ENCODE measurements at regions not wholly inside any gene's neighbourhood (a gene's known extent, or its start where the extent isn't known, plus 50 kb on each side); places are given as distances from the start of the nearest gene placed in this dataset.

DNA sequence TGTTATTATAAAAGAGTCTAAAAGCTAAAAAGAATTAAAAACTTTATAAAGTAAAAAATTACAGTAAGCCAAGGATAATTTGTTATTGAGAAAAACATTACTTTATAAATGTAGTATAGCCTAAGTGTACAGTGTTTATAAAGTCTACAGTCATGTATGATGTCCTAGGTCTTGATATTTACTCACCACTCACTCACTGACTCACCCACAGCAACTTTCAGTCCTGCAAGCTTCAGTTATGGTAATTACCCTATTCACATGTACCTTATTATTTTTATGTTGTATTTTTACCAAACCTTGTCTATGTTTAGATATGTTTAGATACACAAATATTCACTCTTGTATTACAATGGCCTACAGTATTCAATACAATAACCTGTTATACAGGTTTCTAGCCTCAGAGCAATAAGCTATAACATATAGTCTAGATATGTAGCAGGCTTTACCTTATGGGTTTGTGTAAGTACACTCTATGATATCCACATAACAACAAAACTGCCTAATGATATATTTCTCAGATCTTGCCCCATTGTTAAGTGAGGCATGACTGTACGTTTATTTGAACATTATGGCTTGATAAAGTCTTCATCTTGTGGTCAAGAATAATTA lies 113.7 kb upstream of the KITLG start:
- H2BK120ac ChIP-seq (ENCODE audit: low read depth, low read length), result no peak overlapping the region
- H3K4me3 ChIP-seq (ENCODE audit: low read length in 2 of 2), result no peak overlapping the region
- H2BK5ac ChIP-seq (ENCODE audit: low read length), result no peak overlapping the region
- H3K14ac ChIP-seq (ENCODE audit: low read length), result no peak overlapping the region
- H3K4me2 ChIP-seq (ENCODE audit: insufficient read depth, low read length, poor library complexity, severe bottlenecking), result no peak overlapping the region
- H2BK15ac ChIP-seq (ENCODE audit: low read length), result no peak overlapping the region
- no peak overlapping the region for H3K23ac ChIP-seq (ENCODE audit: low read depth, low read length, poor library complexity)
- no peaks in the 10 kb centered on the region for H3K79me1 ChIP-seq (ENCODE audit: low read depth, low read length)
- peaks cover 4 to 7% of the 10 kb centered on the region in 2 donors for H3K9me3 ChIP-seq (replicated peaks in 1 of 2; ENCODE audit: control insufficient read depth in 2 of 2, insufficient read depth in 1 of 2, low read depth in 1 of 2, low read length in 2 of 2)
- H3K9ac ChIP-seq (ENCODE audit: low read depth, low read length, poor library complexity), result no peak overlapping the region
- no peak overlapping the region for H2AFZ ChIP-seq (ENCODE audit: low read length)
- no peak overlapping the region for H3K27ac ChIP-seq (replicated peaks; ENCODE audit: low read length)
- DNase-seq (ENCODE audit: low spot score), result no peak
- no peaks in the 10 kb centered on the region for H3K27me3 ChIP-seq (ENCODE audit: control insufficient read depth in 3 of 3, insufficient read depth in 3 of 3, low read depth in 1 of 3, low read length in 3 of 3)
- H3K4ac ChIP-seq (ENCODE audit: low read length), result no peak overlapping the region
- no peak overlapping the region for H4K8ac ChIP-seq (ENCODE audit: low read depth, low read length)
- WGBS, 2 donors (ENCODE audit: extremely low coverage in 2 of 2, insufficient read length in 2 of 2, insufficient replicate concordance in 1 of 2), result no CpG with 5 or more reads among the region's 1 CpG
- H4K91ac ChIP-seq (ENCODE audit: low read depth, low read length, poor library complexity), result no peak overlapping the region
- H2AK5ac ChIP-seq (ENCODE audit: low read depth, low read length), result no peak overlapping the region
- H3K36me3 ChIP-seq (replicated peaks in 1 of 2; ENCODE audit: control insufficient read depth in 2 of 2, insufficient read depth in 2 of 2, low read length in 2 of 2), result no peaks in the 10 kb centered on the region
- no peaks in the 10 kb centered on the region for H3K4me1 ChIP-seq (ENCODE audit: control insufficient read depth in 2 of 2, insufficient read depth in 1 of 2, low read depth in 1 of 2, low read length in 2 of 2)
- H2BK12ac ChIP-seq (ENCODE audit: low read length), result no peak overlapping the region
- H3K18ac ChIP-seq (ENCODE audit: low read length), result no peak overlapping the region

DNA sequence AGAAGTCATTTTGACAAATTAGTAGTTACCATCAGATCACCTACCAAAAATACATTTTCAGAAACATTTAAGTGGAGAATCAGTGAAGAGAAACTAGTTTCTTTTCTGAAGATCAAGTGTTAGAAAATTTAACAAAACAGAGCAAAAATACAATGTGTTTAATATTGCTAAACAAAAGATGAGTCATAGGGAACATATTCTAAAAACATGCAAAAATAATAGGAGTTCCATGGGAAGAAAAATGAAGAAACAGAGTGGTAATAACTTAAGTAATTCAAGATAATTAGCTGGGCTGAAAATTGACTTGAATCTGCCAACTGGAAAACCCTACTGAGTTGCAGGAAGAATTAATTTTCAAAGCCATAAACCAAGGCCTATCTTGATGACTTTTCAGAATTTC lies 111.5 kb upstream of the KITLG start:
- no peak overlapping the region for H3K4me3 ChIP-seq (ENCODE audit: low read length in 2 of 2)
- H3K36me3 ChIP-seq (replicated peaks in 1 of 2; ENCODE audit: control insufficient read depth in 2 of 2, insufficient read depth in 2 of 2, low read length in 2 of 2), result no peaks in the 10 kb centered on the region
- no peak overlapping the region for H3K23ac ChIP-seq (ENCODE audit: low read depth, low read length, poor library complexity)
- H2BK5ac ChIP-seq (ENCODE audit: low read length), result no peak overlapping the region
- H2BK120ac ChIP-seq (ENCODE audit: low read depth, low read length), result no peak overlapping the region
- H2AFZ ChIP-seq (ENCODE audit: low read length), result no peak overlapping the region
- DNase-seq (ENCODE audit: low spot score), result no peak
- no peak overlapping the region for H4K8ac ChIP-seq (ENCODE audit: low read depth, low read length)
- no peak overlapping the region for H3K14ac ChIP-seq (ENCODE audit: low read length)
- no peak overlapping the region for H2AK5ac ChIP-seq (ENCODE audit: low read depth, low read length)
- H2BK15ac ChIP-seq (ENCODE audit: low read length), result no peak overlapping the region
- H3K27me3 ChIP-seq (ENCODE audit: control insufficient read depth in 3 of 3, insufficient read depth in 3 of 3, low read depth in 1 of 3, low read length in 3 of 3), result no peaks in the 10 kb centered on the region
- peaks cover 4 to 7% of the 10 kb centered on the region in 2 donors for H3K9me3 ChIP-seq (replicated peaks in 1 of 2; ENCODE audit: control insufficient read depth in 2 of 2, insufficient read depth in 1 of 2, low read depth in 1 of 2, low read length in 2 of 2)
- no peak overlapping the region for H4K91ac ChIP-seq (ENCODE audit: low read depth, low read length, poor library complexity)
- H3K27ac ChIP-seq (replicated peaks; ENCODE audit: low read length), result no peak overlapping the region
- H3K4me2 ChIP-seq (ENCODE audit: insufficient read depth, low read length, poor library complexity, severe bottlenecking), result no peak overlapping the region
- no peak overlapping the region for H3K9ac ChIP-seq (ENCODE audit: low read depth, low read length, poor library complexity)
- no peak overlapping the region for H3K4ac ChIP-seq (ENCODE audit: low read length)
- no peaks in the 10 kb centered on the region for H3K79me1 ChIP-seq (ENCODE audit: low read depth, low read length)
- no peak overlapping the region for H2BK12ac ChIP-seq (ENCODE audit: low read length)
- no peak overlapping the region for H3K18ac ChIP-seq (ENCODE audit: low read length)
- H3K4me1 ChIP-seq (ENCODE audit: control insufficient read depth in 2 of 2, insufficient read depth in 1 of 2, low read depth in 1 of 2, low read length in 2 of 2), result no peaks in the 10 kb centered on the region

DNA sequence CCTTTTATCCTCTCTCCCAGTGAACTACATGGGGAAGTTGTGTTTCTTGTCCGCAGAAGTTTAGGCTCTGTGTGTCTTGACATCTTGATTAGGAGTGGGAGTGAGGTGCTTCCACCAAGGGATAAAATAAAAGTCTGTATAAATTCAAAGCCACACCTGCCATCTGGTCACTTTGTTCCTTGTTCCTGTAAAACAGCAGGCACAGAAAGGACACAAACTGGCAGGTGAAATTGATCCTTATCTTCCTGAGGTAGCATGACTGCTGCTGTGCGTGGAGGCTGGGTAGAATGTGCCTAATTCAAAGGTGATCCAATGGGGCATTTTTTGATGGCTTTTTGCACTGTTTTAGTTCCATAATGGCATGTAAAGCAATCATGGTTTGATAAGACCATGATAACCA lies 104.3 kb upstream of the KITLG start:
- Histone ChIP-seq H2BK15ac (ENCODE audit: low read length) (no peak overlapping the region), H3K18ac (ENCODE audit: low read length) (no peak overlapping the region), H3K4me3 (ENCODE audit: low read length in 2 of 2) (no peak overlapping the region), H3K79me1 (ENCODE audit: low read depth, low read length) (no peaks in the 10 kb centered on the region), H3K23ac (ENCODE audit: low read depth, low read length, poor library complexity) (no peak overlapping the region), H3K9me3 (replicated peaks in 1 of 2; ENCODE audit: control insufficient read depth in 2 of 2, insufficient read depth in 1 of 2, low read depth in 1 of 2, low read length in 2 of 2) (no peaks in the 10 kb centered on the region), H3K9ac (ENCODE audit: low read depth, low read length, poor library complexity) (no peak overlapping the region), H2AFZ (ENCODE audit: low read length) (no peak overlapping the region), H3K4me1 (ENCODE audit: control insufficient read depth in 2 of 2, insufficient read depth in 1 of 2, low read depth in 1 of 2, low read length in 2 of 2) (no peaks in the 10 kb centered on the region), H2BK5ac (ENCODE audit: low read length) (no peak overlapping the region), H3K27ac (replicated peaks; ENCODE audit: low read length) (no peak overlapping the region), H3K14ac (ENCODE audit: low read length) (no peak overlapping the region), H4K91ac (ENCODE audit: low read depth, low read length, poor library complexity) (no peak overlapping the region), H3K4me2 (ENCODE audit: insufficient read depth, low read length, poor library complexity, severe bottlenecking) (no peak overlapping the region), H3K36me3 (replicated peaks in 1 of 2; ENCODE audit: control insufficient read depth in 2 of 2, insufficient read depth in 2 of 2, low read length in 2 of 2) (no peaks in the 10 kb centered on the region), H4K8ac (ENCODE audit: low read depth, low read length) (no peak overlapping the region), H2AK5ac (ENCODE audit: low read depth, low read length) (no peak overlapping the region), H3K4ac (ENCODE audit: low read length) (no peak overlapping the region), H2BK120ac (ENCODE audit: low read depth, low read length) (no peak overlapping the region), H2BK12ac (ENCODE audit: low read length) (no peak overlapping the region), H3K27me3 (ENCODE audit: control insufficient read depth in 3 of 3, insufficient read depth in 3 of 3, low read depth in 1 of 3, low read length in 3 of 3) (no peaks in the 10 kb centered on the region)
- no CpG with 5 or more reads among the region's 2 CpGs for WGBS, 2 donors (ENCODE audit: extremely low coverage in 2 of 2, insufficient read length in 2 of 2, insufficient replicate concordance in 1 of 2)
- no peak for DNase-seq (ENCODE audit: low spot score)

DNA sequence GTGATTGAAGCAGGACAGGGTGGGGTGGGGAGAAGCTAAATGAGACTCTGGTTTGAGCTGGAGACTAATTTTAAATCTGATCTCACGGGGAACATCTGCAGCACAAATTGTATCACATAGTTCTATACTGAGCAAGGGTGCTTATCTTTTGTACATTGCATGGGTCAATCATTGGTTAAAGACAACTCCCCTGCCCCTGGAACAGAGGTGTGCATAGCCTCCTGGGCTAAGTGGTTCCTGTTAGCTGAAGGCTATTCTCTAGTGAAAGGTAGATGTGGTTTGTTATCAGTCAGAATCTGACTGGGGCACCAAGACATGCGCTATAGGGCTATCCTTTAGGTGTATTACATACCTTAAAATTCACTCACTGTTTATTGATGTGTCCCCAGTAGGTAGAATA lies 103.9 kb upstream of the KITLG start:
- no peak for DNase-seq (ENCODE audit: low spot score)
- H3K4ac ChIP-seq (ENCODE audit: low read length), result no peak overlapping the region
- no peak overlapping the region for H3K27ac ChIP-seq (replicated peaks; ENCODE audit: low read length)
- no peak overlapping the region for H3K18ac ChIP-seq (ENCODE audit: low read length)
- no peak overlapping the region for H2AK5ac ChIP-seq (ENCODE audit: low read depth, low read length)
- H2BK120ac ChIP-seq (ENCODE audit: low read depth, low read length), result no peak overlapping the region
- H3K14ac ChIP-seq (ENCODE audit: low read length), result no peak overlapping the region
- no peak overlapping the region for H4K8ac ChIP-seq (ENCODE audit: low read depth, low read length)
- no peak overlapping the region for H2AFZ ChIP-seq (ENCODE audit: low read length)
- no peaks in the 10 kb centered on the region for H3K79me1 ChIP-seq (ENCODE audit: low read depth, low read length)
- no peak overlapping the region for H3K4me3 ChIP-seq (ENCODE audit: low read length in 2 of 2)
- no peak overlapping the region for H3K23ac ChIP-seq (ENCODE audit: low read depth, low read length, poor library complexity)
- no CpG with 5 or more reads among the region's 2 CpGs for whole genome bisulfite sequencing, 2 donors (ENCODE audit: extremely low coverage in 2 of 2, insufficient read length in 2 of 2, insufficient replicate concordance in 1 of 2)
- no peak overlapping the region for H3K4me2 ChIP-seq (ENCODE audit: insufficient read depth, low read length, poor library complexity, severe bottlenecking)
- no peaks in the 10 kb centered on the region for H3K27me3 ChIP-seq (ENCODE audit: control insufficient read depth in 3 of 3, insufficient read depth in 3 of 3, low read depth in 1 of 3, low read length in 3 of 3)
- no peaks in the 10 kb centered on the region for H3K9me3 ChIP-seq (replicated peaks in 1 of 2; ENCODE audit: control insufficient read depth in 2 of 2, insufficient read depth in 1 of 2, low read depth in 1 of 2, low read length in 2 of 2)
- no peak overlapping the region for H2BK15ac ChIP-seq (ENCODE audit: low read length)
- no peak overlapping the region for H3K9ac ChIP-seq (ENCODE audit: low read depth, low read length, poor library complexity)
- no peaks in the 10 kb centered on the region for H3K4me1 ChIP-seq (ENCODE audit: control insufficient read depth in 2 of 2, insufficient read depth in 1 of 2, low read depth in 1 of 2, low read length in 2 of 2)
- no peak overlapping the region for H2BK5ac ChIP-seq (ENCODE audit: low read length)
- no peak overlapping the region for H2BK12ac ChIP-seq (ENCODE audit: low read length)
- no peaks in the 10 kb centered on the region for H3K36me3 ChIP-seq (replicated peaks in 1 of 2; ENCODE audit: control insufficient read depth in 2 of 2, insufficient read depth in 2 of 2, low read length in 2 of 2)
- H4K91ac ChIP-seq (ENCODE audit: low read depth, low read length, poor library complexity), result no peak overlapping the region

Data from neuronal stem cell (in vitro differentiated cells).